ENCODE measurements at regions not wholly inside any gene's neighbourhood (a gene's known extent, or its start where the extent isn't known, plus 50 kb on each side); places are given as distances from the start of the nearest gene placed in this dataset.

DNA sequence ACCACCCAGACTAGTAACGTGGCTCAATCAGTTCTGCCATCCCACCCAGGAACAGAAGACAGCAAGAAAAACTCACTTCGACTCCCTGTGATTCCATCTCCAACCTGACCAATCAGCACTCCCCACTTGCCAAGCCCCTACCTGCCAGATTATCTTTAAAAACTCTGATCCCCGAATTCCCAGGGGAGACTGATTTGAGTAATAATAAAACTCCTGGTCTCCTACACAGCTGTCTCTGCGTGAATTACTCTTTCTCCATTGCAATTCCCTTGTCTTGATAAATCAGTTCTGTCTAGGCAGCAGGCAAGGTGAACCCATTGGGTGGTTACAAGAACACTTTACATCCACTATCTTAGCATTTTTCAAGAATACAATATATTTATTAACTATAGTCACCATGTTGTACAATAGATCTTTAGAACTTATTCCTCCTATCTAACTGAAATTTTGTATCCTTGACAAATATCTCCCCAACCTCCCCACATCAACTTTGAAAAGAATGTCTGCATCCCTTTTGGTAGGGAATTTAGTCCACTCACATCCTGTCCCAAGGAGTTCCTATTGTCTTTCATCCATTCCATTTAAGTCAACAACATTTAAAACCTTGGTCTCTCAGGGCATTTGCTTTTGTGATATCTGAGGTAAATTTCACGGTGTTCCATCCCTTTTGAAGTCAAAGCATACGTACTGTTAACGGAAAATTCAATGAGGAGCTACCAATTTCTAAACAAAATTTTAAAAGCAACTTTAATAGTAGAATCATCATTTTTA is 163.7 kb downstream of the MACC1 start:
- no peak for DNase-seq
- no peak overlapping the region for H3K4me3 ChIP-seq
- no peak for ATAC-seq
- H3K4me1 ChIP-seq = no peaks in the 10 kb centered on the region
- H3K27me3 ChIP-seq = no peaks in the 10 kb centered on the region
- TF ChIP-seq, protein P1, sequence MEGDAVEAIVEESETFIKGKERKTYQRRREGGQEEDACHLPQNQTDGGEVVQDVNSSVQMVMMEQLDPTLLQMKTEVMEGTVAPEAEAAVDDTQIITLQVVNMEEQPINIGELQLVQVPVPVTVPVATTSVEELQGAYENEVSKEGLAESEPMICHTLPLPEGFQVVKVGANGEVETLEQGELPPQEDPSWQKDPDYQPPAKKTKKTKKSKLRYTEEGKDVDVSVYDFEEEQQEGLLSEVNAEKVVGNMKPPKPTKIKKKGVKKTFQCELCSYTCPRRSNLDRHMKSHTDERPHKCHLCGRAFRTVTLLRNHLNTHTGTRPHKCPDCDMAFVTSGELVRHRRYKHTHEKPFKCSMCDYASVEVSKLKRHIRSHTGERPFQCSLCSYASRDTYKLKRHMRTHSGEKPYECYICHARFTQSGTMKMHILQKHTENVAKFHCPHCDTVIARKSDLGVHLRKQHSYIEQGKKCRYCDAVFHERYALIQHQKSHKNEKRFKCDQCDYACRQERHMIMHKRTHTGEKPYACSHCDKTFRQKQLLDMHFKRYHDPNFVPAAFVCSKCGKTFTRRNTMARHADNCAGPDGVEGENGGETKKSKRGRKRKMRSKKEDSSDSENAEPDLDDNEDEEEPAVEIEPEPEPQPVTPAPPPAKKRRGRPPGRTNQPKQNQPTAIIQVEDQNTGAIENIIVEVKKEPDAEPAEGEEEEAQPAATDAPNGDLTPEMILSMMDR (IDR thresholded peaks at IDR 0.05) = no peak
- peaks cover 0 to 3% of the 10 kb centered on the region in 2 donors for H3K9me3 ChIP-seq
- no peaks in the 10 kb centered on the region for H3K36me3 ChIP-seq
- no peak overlapping the region for H3K27ac ChIP-seq
- intact Hi-C loops (cut with DNase I) = no loop called here

DNA sequence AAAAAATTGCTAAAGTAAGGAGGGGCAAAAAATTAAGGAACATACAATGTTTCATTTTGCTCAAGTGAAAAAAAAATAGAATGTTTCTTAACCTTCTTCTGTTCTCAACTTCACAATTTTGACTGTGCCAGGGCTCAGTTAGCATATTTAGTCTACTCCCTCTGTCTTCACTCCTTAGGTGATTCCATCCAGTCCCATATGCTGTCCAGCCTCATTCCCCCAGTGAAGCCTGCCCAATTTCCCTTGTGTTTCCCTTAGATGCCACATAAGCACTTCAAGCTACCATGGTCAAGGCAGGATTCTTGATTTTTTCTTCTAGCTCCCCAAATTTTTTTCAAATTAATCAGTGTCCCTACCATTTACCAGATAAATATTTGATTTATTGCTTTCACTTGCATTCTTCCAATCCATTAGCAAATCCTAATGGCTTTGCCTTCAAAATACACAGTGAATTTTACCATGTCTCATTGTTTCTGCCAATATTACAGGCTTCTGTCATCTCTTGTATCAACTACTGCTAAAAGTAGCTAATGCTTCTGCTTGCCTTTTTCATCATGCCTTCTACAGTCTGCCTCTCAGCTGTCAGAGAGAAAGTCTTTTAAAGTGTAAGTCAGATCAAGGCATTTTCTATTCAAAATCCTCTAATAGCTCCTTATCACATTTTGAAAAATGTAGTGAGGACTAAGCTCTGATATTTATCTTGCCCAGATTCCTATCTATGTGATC is 166.8 kb downstream of the MACC1 start:
- ATAC-seq (no peak), DNase-seq (no peak)
- TF ChIP-seq, protein P1 (IDR thresholded peaks at IDR 0.05) = no peak
- H3K36me3 ChIP-seq = no peaks in the 10 kb centered on the region
- intact Hi-C loops (cut with DNase I) = no loop called here
- H3K4me1 ChIP-seq = no peaks in the 10 kb centered on the region
- no peak overlapping the region for H3K27ac ChIP-seq
- H3K9me3 ChIP-seq = no peaks in the 10 kb centered on the region
- no peaks in the 10 kb centered on the region for H3K27me3 ChIP-seq
- H3K4me3 ChIP-seq = no peak overlapping the region

DNA sequence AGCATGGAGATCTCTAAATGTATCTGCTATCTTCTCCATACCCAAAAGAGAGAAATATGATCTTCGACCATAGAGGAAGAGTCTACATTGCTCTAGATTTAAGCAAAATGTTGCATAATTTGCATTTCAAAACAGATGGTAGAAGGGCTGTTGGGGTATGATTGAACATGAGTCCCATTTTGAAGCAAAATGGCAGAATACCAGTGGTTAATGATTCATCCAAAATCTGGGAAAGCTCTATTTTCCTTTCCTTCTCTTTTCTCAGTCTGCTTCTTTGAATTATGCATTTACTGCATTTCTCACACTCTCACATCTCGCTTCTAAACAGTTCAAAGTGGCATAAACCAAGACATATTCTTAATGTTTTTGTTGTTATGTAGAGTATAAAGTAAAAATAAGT is 178.5 kb downstream of the MACC1 start:
- H3K4me3 ChIP-seq = no peak overlapping the region
- H3K27me3 ChIP-seq = no peaks in the 10 kb centered on the region
- H3K27ac ChIP-seq = no peak overlapping the region
- no peaks in the 10 kb centered on the region for H3K36me3 ChIP-seq
- intact Hi-C loops (cut with DNase I) = no loop called here
- no peaks in the 10 kb centered on the region for H3K4me1 ChIP-seq
- TF ChIP-seq, protein P1 (IDR thresholded peaks at IDR 0.05) = no peak
- H3K9me3 ChIP-seq = no peaks in the 10 kb centered on the region
- no peak for ATAC-seq
- no peak for DNase-seq

GRCh38 chr7:20035279-20035875 is 181.8 kb downstream of the MACC1 start:
- TF ChIP-seq, protein P1 (IDR thresholded peaks at IDR 0.05) = no peak
- DNase-seq = peak in 1 of 4 donors; percentile 61
- Histone ChIP-seq H3K27ac (no peak overlapping the region), H3K9me3 (no peaks in the 10 kb centered on the region), H3K4me1 (no peaks in the 10 kb centered on the region), H3K36me3 (no peaks in the 10 kb centered on the region), H3K27me3 (no peaks in the 10 kb centered on the region), H3K4me3 (no peak overlapping the region)
- no peak for ATAC-seq
- intact Hi-C loops (cut with DNase I) = no loop called here

Measured in left lung (tissue), 4 donors.